Tibial artery (tissue), 4 donors: ENCODE measurements at regions not wholly inside any gene's neighbourhood (a gene's known extent, or its start where the extent isn't known, plus 50 kb on each side); places are given as distances from the start of the nearest gene placed in this dataset.

ENCODE experiments used
- DNase-seq, 2 donors: peaks; one replicate each; pipeline ENCODE4 v3.0.0-alpha.2; 2019
- H3K27ac ChIP-seq, 2 donors: fragments of 200-600 bp; sonication (generic) in 1 of 2; 1 replicate in 1 of 2; 2 replicates in 1 of 2; pipeline ENCODE4 v1.5.1; 2018 to 2019; ENCODE audit warnings: mild to moderate bottlenecking in 1 of 2
- H3K27me3 ChIP-seq, 2 donors: fragments of 200-600 bp; sonication (generic) in 1 of 2; one replicate each; pipeline versions ENCODE4 v1.5.1 to v1.6.0; 2016 to 2019
- H3K36me3 ChIP-seq, 3 donors: fragments of 200-600 bp; sonication (generic) in 2 of 3; one replicate each; pipeline ENCODE4 v1.5.1; 2016 to 2019; ENCODE audit warnings: mild to moderate bottlenecking in 2 of 3
- H3K4me1 ChIP-seq, 4 donors: fragments of 200-600 bp; sonication (generic) in 2 of 4; 1 replicate in 3 of 4; 2 replicates in 1 of 4; pipeline ENCODE4 v1.5.1; 2016 to 2019
- H3K4me3 ChIP-seq, 2 donors: fragments of 200-600 bp; sonication (generic) in 1 of 2; 1 replicate in 1 of 2; 2 replicates in 1 of 2; pipeline ENCODE4 v1.5.1; 2018 to 2019; ENCODE audit warnings: mild to moderate bottlenecking in 2 of 2
- H3K9me3 ChIP-seq, 3 donors: fragments of 200-600 bp; sonication (generic) in 1 of 3; one replicate each; pipeline ENCODE4 v1.5.1; 2016 to 2019
- CTCF ChIP-seq, 2 experiments: fragments of 200-600 bp in 1 of 2; fragments of 450-650 bp in 1 of 2; IDR thresholded peaks; one replicate each; pipeline ENCODE4 v1.5.1; 2017 to 2019; ENCODE audit warnings: antibody characterized with exemption in 2 of 2, mild to moderate bottlenecking in 1 of 2, moderate library complexity in 1 of 2
- intact Hi-C: fragments of 100-400 bp; cut with DNase I; formaldehyde crosslinking; loops from one replicate; pipeline ENCODE4 v1.15.0; 2023; ENCODE audit warnings: low total_unique reads

DNA sequence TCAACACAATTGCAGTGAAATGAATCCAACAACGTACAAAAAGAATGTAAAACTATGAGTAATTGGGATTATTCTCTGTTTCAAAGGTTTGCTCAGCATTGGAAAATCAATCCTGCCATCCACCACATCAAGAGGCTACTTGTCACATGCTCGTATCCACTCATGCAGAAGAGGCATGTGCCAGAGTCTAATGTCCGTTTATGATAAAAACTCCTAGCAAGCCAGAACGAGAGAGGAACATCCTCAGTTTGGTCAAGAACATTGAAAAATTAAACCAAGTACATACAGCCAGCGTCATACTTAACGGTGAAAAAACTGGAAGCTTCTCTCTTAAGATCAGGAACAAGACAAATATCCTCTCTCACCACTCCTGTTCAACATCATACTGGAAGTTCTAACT, 563.9 kb upstream of the TMEM132C start:
- no peak for DNase-seq
- no peaks in the 10 kb centered on the region for H3K9me3 ChIP-seq
- no peaks in the 10 kb centered on the region for H3K27me3 ChIP-seq
- no peaks in the 10 kb centered on the region for H3K36me3 ChIP-seq
- TF ChIP-seq CTCF (IDR thresholded peaks at IDR 0.05), result no peak
- H3K4me1 ChIP-seq, result no peaks in the 10 kb centered on the region
- H3K4me3 ChIP-seq, result no peak overlapping the region
- intact Hi-C loops, result no loop called here
- no peak overlapping the region for H3K27ac ChIP-seq

DNA sequence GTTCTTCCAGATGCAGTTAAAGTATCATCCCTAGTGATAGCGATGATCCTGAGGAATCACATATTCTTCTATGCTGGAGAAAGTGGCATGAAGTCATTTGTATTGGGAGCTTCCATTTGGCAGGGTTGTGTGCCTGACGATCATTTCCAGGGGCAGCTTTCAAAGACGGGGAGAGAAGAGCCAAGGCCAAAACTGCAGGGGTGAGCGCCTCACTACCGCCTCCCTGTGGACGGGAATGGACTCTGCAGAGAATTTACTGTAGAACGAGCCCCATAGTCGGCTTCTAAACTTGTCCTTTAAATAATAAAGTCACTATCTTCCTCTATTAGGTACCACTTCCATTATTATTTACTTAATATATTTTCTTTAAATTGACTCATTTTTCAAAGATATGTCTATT, 555.9 kb upstream of the TMEM132C start:
- Histone ChIP-seq H3K4me1 (no peaks in the 10 kb centered on the region), H3K36me3 (no peaks in the 10 kb centered on the region), H3K27me3 (peaks cover 0 to 4% of the 10 kb centered on the region in 2 donors), H3K4me3 (no peak overlapping the region), H3K9me3 (no peaks in the 10 kb centered on the region), H3K27ac (no peak overlapping the region)
- intact Hi-C loops, result no loop called here
- DNase-seq, result no peak
- no peak for TF ChIP-seq CTCF (IDR thresholded peaks at IDR 0.05)

DNA sequence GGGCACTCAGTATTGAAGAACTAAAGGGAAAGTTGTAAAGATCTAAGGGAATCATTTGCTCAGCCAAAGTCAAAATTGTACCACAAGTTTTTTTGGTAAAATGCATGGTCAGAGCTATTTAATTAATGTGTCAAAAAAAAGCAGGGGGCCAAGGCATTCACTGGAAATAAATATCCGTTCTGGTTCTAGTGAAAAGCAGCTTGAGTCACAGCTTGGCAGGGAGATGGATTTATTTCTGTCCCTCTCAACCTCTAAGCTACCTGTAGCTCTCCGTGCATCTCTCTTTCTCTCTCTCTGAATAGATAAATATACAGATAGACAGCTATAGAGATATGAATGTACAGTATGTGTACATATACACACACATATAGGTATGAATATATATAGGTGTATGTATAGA, 554.4 kb upstream of the TMEM132C start:
- TF ChIP-seq CTCF (IDR thresholded peaks at IDR 0.05), result no peak
- intact Hi-C loops, result no loop called here

GRCh38 chr12:127716166-127716565, 550.8 kb upstream of the TMEM132C start:
- H3K36me3 ChIP-seq, result no peaks in the 10 kb centered on the region
- no peak for DNase-seq
- H3K4me3 ChIP-seq, result no peak overlapping the region
- no peak for TF ChIP-seq CTCF (IDR thresholded peaks at IDR 0.05)
- intact Hi-C loops, result no loop called here
- H3K4me1 ChIP-seq, result no peaks in the 10 kb centered on the region
- no peaks in the 10 kb centered on the region for H3K9me3 ChIP-seq
- H3K27me3 ChIP-seq, result peaks cover 0 to 4% of the 10 kb centered on the region in 2 donors
- H3K27ac ChIP-seq, result no peak overlapping the region

More for the DNA sequence above, 554.4 kb upstream of the TMEM132C start:
- no peaks in the 10 kb centered on the region for H3K4me1 ChIP-seq
- H3K4me3 ChIP-seq, result no peak overlapping the region
- DNase-seq, result no peak
- H3K27ac ChIP-seq, result no peak overlapping the region
- H3K27me3 ChIP-seq, result peaks cover 0 to 4% of the 10 kb centered on the region in 2 donors
- H3K9me3 ChIP-seq, result no peaks in the 10 kb centered on the region
- no peaks in the 10 kb centered on the region for H3K36me3 ChIP-seq

- intact Hi-C loops, result no loop called here
- Histone ChIP-seq H3K36me3 (no peaks in the 10 kb centered on the region), H3K4me1 (no peaks in the 10 kb centered on the region), H3K27me3 (peaks cover 0 to 4% of the 10 kb centered on the region in 2 donors), H3K9me3 (no peaks in the 10 kb centered on the region), H3K27ac (no peak overlapping the region), H3K4me3 (no peak overlapping the region)
- DNase-seq, result no peak
- no peak for TF ChIP-seq CTCF (IDR thresholded peaks at IDR 0.05)
These were observed 549.7 kb upstream of the TMEM132C start for GRCh38 chr12:127717278-127717677.

GRCh38 chr12:127720334-127720733, 546.6 kb upstream of the TMEM132C start:
- Histone ChIP-seq H3K9me3 (no peaks in the 10 kb centered on the region), H3K36me3 (no peaks in the 10 kb centered on the region), H3K4me3 (no peak overlapping the region), H3K4me1 (no peaks in the 10 kb centered on the region), H3K27ac (no peak overlapping the region), H3K27me3 (no peaks in the 10 kb centered on the region)
- no peak for DNase-seq
- intact Hi-C loops, result no loop called here
- no peak for TF ChIP-seq CTCF (IDR thresholded peaks at IDR 0.05)
